Panc1 (cell line): ENCODE measurements at regions not wholly inside any gene's neighbourhood (a gene's known extent, or its start where the extent isn't known, plus 50 kb on each side); places are given as distances from the start of the nearest gene placed in this dataset.

Experiments used
- ATAC-seq: fragments of 200-7000 bp; cut with Tn5 transposase; 2 replicates; pipeline ENCODE4 v1.9.1; 2020; ENCODE audit warnings: mild to moderate bottlenecking, moderate library complexity
- BruUV-seq: library from RNA; stranded (reverse); fragments of 400-500 nt; replicated peaks from 2 replicates; lab custom pipeline; 2021; lab: Mats Ljungman, UMichigan
- CTCF ChIA-PET: fragments of 300-600 bp; sonication (Branson Sonifier 250); formaldehyde crosslinking; loops from one replicate; lab custom pipeline; 2022; ENCODE audit warnings: antibody characterized with exemption; lab: Charles Lee
- POLR2A ChIA-PET: fragments of 300-600 bp; sonication (Branson Sonifier 250); formaldehyde crosslinking; loops from one replicate; lab custom pipeline; 2022; ENCODE audit warnings: antibody characterized with exemption; lab: Charles Lee
- DNase-seq: peaks from one replicate; pipeline ENCODE4 v3.0.0-alpha.2; 2010; ENCODE audit warnings: low read depth, low spot score
- H3K27ac ChIP-seq: 2 replicates; pipeline ENCODE4 v1.5.1; 2011; ENCODE audit warnings: mild to moderate bottlenecking, low read length, inconsistent platforms
- H3K27me3 ChIP-seq: fragments of 200-500 bp; sonication (Bioruptor generic); 2 replicates; pipeline ENCODE4 v1.6.0; 2014; ENCODE audit warnings: low read length, inconsistent platforms; ENCODE audit not compliant: control insufficient read depth, insufficient read depth
- H3K36me3 ChIP-seq: fragments of 200-500 bp; sonication (Bioruptor generic); 2 replicates; pipeline ENCODE4 v1.5.1; 2014; ENCODE audit warnings: inconsistent platforms, mild to moderate bottlenecking, low read length, moderate library complexity; ENCODE audit not compliant: control insufficient read depth, insufficient read depth
- H3K4me1 ChIP-seq: 2 replicates; pipeline ENCODE4 v1.5.1; 2011; ENCODE audit warnings: inconsistent platforms, mild to moderate bottlenecking, low read length, moderate library complexity; ENCODE audit not compliant: control insufficient read depth, insufficient read depth
- H3K4me3 ChIP-seq, 2 experiments: 2 replicates each; pipeline ENCODE4 v1.5.1; 2011 to 2012; ENCODE audit warnings: low read depth in 2 of 2, low read length in 2 of 2, mild to moderate bottlenecking in 2 of 2, inconsistent platforms in 1 of 2, moderate library complexity in 1 of 2
- H3K9me3 ChIP-seq: fragments of 200-500 bp; sonication (Bioruptor generic); 2 replicates; pipeline ENCODE4 v1.5.1; 2014; ENCODE audit warnings: low read depth, mild to moderate bottlenecking, inconsistent platforms, low read length, moderate library complexity; ENCODE audit not compliant: control insufficient read depth, insufficient read depth
- CTCF ChIP-seq: fragments of 450-650 bp; IDR thresholded peaks from 2 replicates; pipeline ENCODE4 v1.5.1; 2017; ENCODE audit warnings: mild to moderate bottlenecking
- POLR2AphosphoS5 ChIP-seq: IDR thresholded peaks from 2 replicates; pipeline ENCODE4 v1.6.1; 2012; ENCODE audit warnings: mild to moderate bottlenecking, low read depth, low read length, moderate library complexity
- REST ChIP-seq, 2 experiments: IDR thresholded peaks; 2 replicates each; pipeline ENCODE4 v1.6.1; 2011 to 2012; ENCODE audit warnings: low read depth in 2 of 2, control low read depth in 1 of 2, low read length in 1 of 2, mild to moderate bottlenecking in 1 of 2, moderate library complexity in 1 of 2; ENCODE audit not compliant: insufficient read depth in 1 of 2
- SIN3A ChIP-seq: IDR thresholded peaks from 2 replicates; pipeline ENCODE4 v1.6.1; 2012; ENCODE audit warnings: low read depth, mild to moderate bottlenecking, low read length, moderate library complexity, borderline replicate concordance; ENCODE audit not compliant: insufficient read depth
- TCF7L2 ChIP-seq: IDR thresholded peaks from 2 replicates; pipeline ENCODE4 v1.6.1; 2011; ENCODE audit warnings: mild to moderate bottlenecking, low read depth, low read length, inconsistent platforms
- in situ Hi-C: cut with HindIII; loops from 2 replicates; pipeline ENCODE4 v1.10.0; 2016; ENCODE audit warnings: low sequenced_read_pairs, low pct_unique_long_range_greater_than_20kb
- intact Hi-C: fragments of 100-400 bp; cut with micrococcal nuclease; formaldehyde crosslinking; loops from one replicate; pipeline ENCODE4 v1.10.0; 2022; ENCODE audit not compliant: unreplicated experiment

GRCh38 chr14:53350866-53351265 is 197.7 kb upstream of the DDHD1 start:
- no peak for DNase-seq
- H3K27me3 ChIP-seq: no peaks in the 10 kb centered on the region
- H3K27ac ChIP-seq: no peak overlapping the region
- POLR2A ChIA-PET: no interaction called here
- no peak for ATAC-seq
- H3K9me3 ChIP-seq: no peaks in the 10 kb centered on the region
- no peak overlapping the region for H3K4me3 ChIP-seq
- intact Hi-C loops (no loop called here), in situ Hi-C loops (no loop called here)
- BruUV-seq: no TSS peak
- TF ChIP-seq CTCF: no peak
- TF ChIP-seq REST (IDR thresholded peaks at IDR 0.05; ENCODE audit: insufficient read depth in 1 of 2, low read depth in 2 of 2, low read length in 1 of 2): no peak
- no peak for TF ChIP-seq SIN3A
- no peak for TF ChIP-seq TCF7L2
- no peak for TF ChIP-seq POLR2AphosphoS5
- H3K4me1 ChIP-seq: no peaks in the 10 kb centered on the region
- CTCF ChIA-PET: no interaction called here
- no peaks in the 10 kb centered on the region for H3K36me3 ChIP-seq

GRCh38 chr14:53350429-53350828 is 197.3 kb upstream of the DDHD1 start:
- POLR2A ChIA-PET: interaction anchor here (0.7 kb wide), 1 partner anchor 993 kb away, joined by 6 read pairs; no protein-coding TSS in a partner anchor
- ATAC-seq: no peak
- H3K9me3 ChIP-seq: no peaks in the 10 kb centered on the region
- TF ChIP-seq POLR2AphosphoS5 (no peak), SIN3A (no peak), REST (IDR thresholded peaks at IDR 0.05; ENCODE audit: insufficient read depth in 1 of 2, low read depth in 2 of 2, low read length in 1 of 2) (no peak), TCF7L2 (no peak), CTCF (no peak)
- no TSS peak for BruUV-seq
- intact Hi-C loops (no loop called here), in situ Hi-C loops (no loop called here)
- no peak overlapping the region for H3K4me3 ChIP-seq
- H3K36me3 ChIP-seq: no peaks in the 10 kb centered on the region
- H3K27ac ChIP-seq: no peak overlapping the region
- CTCF ChIA-PET: no interaction called here
- no peaks in the 10 kb centered on the region for H3K4me1 ChIP-seq
- no peaks in the 10 kb centered on the region for H3K27me3 ChIP-seq
- no peak for DNase-seq
